ENCODE measurements at regions not wholly inside any gene's neighbourhood (a gene's known extent, or its start where the extent isn't known, plus 50 kb on each side); places are given as distances from the start of the nearest gene placed in this dataset.

- no peak for TF ChIP-seq SIN3A (IDR thresholded peaks at IDR 0.05; ENCODE audit: borderline replicate concordance, insufficient read depth, low read depth, low read length)
- no peak for TF ChIP-seq CTCF (IDR thresholded peaks at IDR 0.05)
- TF ChIP-seq TCF7L2 (IDR thresholded peaks at IDR 0.05; ENCODE audit: low read depth, low read length) = no peak
- no peak for TF ChIP-seq POLR2AphosphoS5 (IDR thresholded peaks at IDR 0.05; ENCODE audit: low read depth, low read length)
- TF ChIP-seq REST (IDR thresholded peaks at IDR 0.05; ENCODE audit: insufficient read depth in 1 of 2, low read depth in 2 of 2, low read length in 1 of 2) = no peak
- no TSS peak for BruUV-seq (replicated peaks)
- intact Hi-C loops (cut with micrococcal nuclease; ENCODE audit: unreplicated experiment) (no loop called here), in situ Hi-C loops (cut with HindIII; ENCODE audit: low pct_unique_long_range_greater_than_20kb, low sequenced_read_pairs) (no loop called here)
- ChIA-PET POLR2A (no interaction called here), CTCF (no interaction called here)
- DNase-seq (ENCODE audit: low read depth, low spot score) = no peak
- no peaks in the 10 kb centered on the region for H3K36me3 ChIP-seq (ENCODE audit: control insufficient read depth, insufficient read depth, low read length)
- no peaks in the 10 kb centered on the region for H3K9me3 ChIP-seq (ENCODE audit: control insufficient read depth, insufficient read depth, low read depth, low read length)
- H3K4me1 ChIP-seq (ENCODE audit: control insufficient read depth, insufficient read depth, low read length) = no peaks in the 10 kb centered on the region; the same call in 1 of the 2 replicates
- H3K27me3 ChIP-seq (ENCODE audit: control insufficient read depth, insufficient read depth, low read length) = no peaks in the 10 kb centered on the region
- no peak overlapping the region for H3K4me3 ChIP-seq (ENCODE audit: low read depth in 2 of 2, low read length in 2 of 2)
- H3K27ac ChIP-seq (ENCODE audit: low read length) = no peak overlapping the region
- ATAC-seq = no peak
These were observed 68.8 kb upstream of the ACOT11 start for GRCh38 chr1:54479251-54479650.

GRCh38 chr1:54477153-54477561 is 70.9 kb upstream of the ACOT11 start:
- intact Hi-C loops (cut with micrococcal nuclease; ENCODE audit: unreplicated experiment) = no loop called here
- ChIA-PET POLR2A (no interaction called here), CTCF (no interaction called here)
- H3K4me3 ChIP-seq (ENCODE audit: low read depth in 2 of 2, low read length in 2 of 2) = no peak overlapping the region
- ATAC-seq (no peak), DNase-seq (ENCODE audit: low read depth, low spot score) (no peak)
- in situ Hi-C loops (cut with HindIII; ENCODE audit: low pct_unique_long_range_greater_than_20kb, low sequenced_read_pairs) = no loop called here
- H3K27me3 ChIP-seq (ENCODE audit: control insufficient read depth, insufficient read depth, low read length) = no peaks in the 10 kb centered on the region
- no peaks in the 10 kb centered on the region; the same call in 1 of the 2 replicates for H3K4me1 ChIP-seq (ENCODE audit: control insufficient read depth, insufficient read depth, low read length)
- no TSS peak for BruUV-seq (replicated peaks)
- H3K9me3 ChIP-seq (ENCODE audit: control insufficient read depth, insufficient read depth, low read depth, low read length) = no peaks in the 10 kb centered on the region
- H3K27ac ChIP-seq (ENCODE audit: low read length) = no peak overlapping the region
- no peaks in the 10 kb centered on the region for H3K36me3 ChIP-seq (ENCODE audit: control insufficient read depth, insufficient read depth, low read length)
- no peak for TF ChIP-seq REST (IDR thresholded peaks at IDR 0.05; ENCODE audit: insufficient read depth in 1 of 2, low read depth in 2 of 2, low read length in 1 of 2)
- TF ChIP-seq TCF7L2 (IDR thresholded peaks at IDR 0.05; ENCODE audit: low read depth, low read length) = no peak
- TF ChIP-seq POLR2AphosphoS5 (IDR thresholded peaks at IDR 0.05; ENCODE audit: low read depth, low read length) = no peak

All from Panc1 (cell line).